HCT116 (cell line): ENCODE measurements at regions not wholly inside any gene's neighbourhood (a gene's known extent, or its start where the extent isn't known, plus 50 kb on each side); places are given as distances from the start of the nearest gene placed in this dataset.

ENCODE experiments used
- ATAC-seq: fragments of 200-7000 bp; cut with Tn5 transposase; 2 replicates; pipeline ENCODE4 v1.9.1; 2020; ENCODE audit warnings: mild to moderate bottlenecking, moderate library complexity
- BruUV-seq: library from RNA; stranded (reverse); fragments of 400-500 nt; replicated peaks from 2 replicates; lab custom pipeline; 2021; lab: Mats Ljungman, UMichigan
- CTCF ChIA-PET: fragments of 300-600 bp; sonication (Branson Sonifier 250); formaldehyde crosslinking; loops from one replicate; lab custom pipeline; 2021; ENCODE audit warnings: antibody characterized with exemption; lab: Charles Lee
- POLR2A ChIA-PET: fragments of 300-600, 350-600 bp; sonication (Branson Sonifier 250); formaldehyde crosslinking; loops from one replicate; lab custom pipeline; 2021; ENCODE audit warnings: antibody characterized with exemption; lab: Charles Lee
- RAD21 ChIA-PET, 2 experiments: fragments of 300-600 bp; sonication (Branson Sonifier 250); formaldehyde crosslinking; loops; one replicate each; lab custom pipeline; 2023; ENCODE audit warnings: low total read pairs in 2 of 2; ENCODE audit not compliant: uncharacterized antibody in 2 of 2, unreplicated experiment in 2 of 2, low non-redundant PET in 1 of 2; lab: Charles Lee
- DNase-seq: peaks from one replicate; pipeline ENCODE4 v3.0.0-alpha.2; 2010; ENCODE audit warnings: low read depth, low spot score
- H2AFZ ChIP-seq: fragments of 200-600 bp; shearing (Covaris generic), sonication (generic); 2 replicates; pipeline ENCODE4 v1.6.1; 2017; ENCODE audit warnings: low read depth, mixed run types, mixed read lengths, antibody characterized with exemption, low read length; ENCODE audit not compliant: poor library complexity, severe bottlenecking
- H3K27ac ChIP-seq: 2 replicates; pipeline ENCODE4 v1.5.1; 2012; ENCODE audit warnings: low read depth, low read length
- H3K27me3 ChIP-seq: fragments of 200-600 bp; sonication (generic); 2 replicates; pipeline ENCODE4 v1.6.1; 2016; ENCODE audit warnings: mixed run types, low read length, mixed read lengths; ENCODE audit not compliant: insufficient read depth
- H3K36me3 ChIP-seq, 2 experiments: fragments of 200-500 bp in 1 of 2; fragments of 200-600 bp in 1 of 2; sonication (Bioruptor generic) in 1 of 2; sonication (generic) in 1 of 2; 2 replicates each; pipeline versions ENCODE4 v1.5.1 to v1.6.1; 2014 to 2016; ENCODE audit warnings: low read length in 2 of 2, inconsistent platforms in 1 of 2, mixed read lengths in 1 of 2, mixed run types in 1 of 2; ENCODE audit not compliant: insufficient read depth in 2 of 2, control insufficient read depth in 1 of 2
- H3K4me1 ChIP-seq, 2 experiments: fragments of 200-600 bp in 1 of 2; sonication (generic) in 1 of 2; 2 replicates each; pipeline versions ENCODE4 v1.5.1 to v1.6.1; 2012 to 2017; ENCODE audit warnings: low read length in 2 of 2, inconsistent platforms in 1 of 2, mild to moderate bottlenecking in 1 of 2, mixed read lengths in 1 of 2, mixed run types in 1 of 2, moderate library complexity in 1 of 2; ENCODE audit not compliant: insufficient read depth in 2 of 2, control insufficient read depth in 1 of 2
- H3K4me2 ChIP-seq: fragments of 200-600 bp; sonication (generic); 2 replicates; pipeline ENCODE4 v1.6.1; 2017; ENCODE audit warnings: mixed run types, low read length, mixed read lengths
- H3K4me3 ChIP-seq, 2 experiments: fragments of 200-600 bp in 1 of 2; sonication (generic) in 1 of 2; replicated peaks in 1 of 2; 2 replicates each; pipeline ENCODE4 v1.5.1; 2011 to 2016; ENCODE audit warnings: low read length in 2 of 2, control low read depth in 1 of 2, low read depth in 1 of 2, mild to moderate bottlenecking in 1 of 2, mixed read lengths in 1 of 2, mixed run types in 1 of 2
- H3K79me2 ChIP-seq: fragments of 200-600 bp; sonication (generic); 2 replicates; pipeline ENCODE4 v1.6.1; 2017; ENCODE audit warnings: mild to moderate bottlenecking, mixed run types, low read length, moderate library complexity, mixed read lengths; ENCODE audit not compliant: insufficient read depth
- H3K9ac ChIP-seq: fragments of 200-600 bp; sonication (generic); 2 replicates; pipeline ENCODE4 v1.6.1; 2016; ENCODE audit warnings: low read length, mixed read lengths
- H3K9me2 ChIP-seq: fragments of 200-600 bp; sonication (generic), shearing (Covaris generic); 2 replicates; pipeline ENCODE4 v1.6.1; 2017; ENCODE audit warnings: mixed run types, mild to moderate bottlenecking, moderate library complexity; ENCODE audit not compliant: insufficient read depth
- H3K9me3 ChIP-seq, 2 experiments: fragments of 200-500 bp in 1 of 2; fragments of 200-600 bp in 1 of 2; sonication (Bioruptor generic) in 1 of 2; sonication (generic) in 1 of 2; 2 replicates each; pipeline ENCODE4 v1.6.1; 2014 to 2017; ENCODE audit warnings: low read length in 2 of 2, mixed read lengths in 2 of 2, inconsistent platforms in 1 of 2, low read depth in 1 of 2, mild to moderate bottlenecking in 1 of 2, mixed run types in 1 of 2, moderate library complexity in 1 of 2; ENCODE audit not compliant: control insufficient read depth in 1 of 2, insufficient read depth in 1 of 2
- H4K20me1 ChIP-seq: fragments of 200-600 bp; sonication (generic), shearing (Covaris generic); 2 replicates; pipeline ENCODE4 v1.6.1; 2017; ENCODE audit warnings: mixed run types, mild to moderate bottlenecking, moderate library complexity; ENCODE audit not compliant: insufficient read depth
- CBX3 ChIP-seq: IDR thresholded peaks from 2 replicates; pipeline ENCODE4 v1.6.1; 2012; ENCODE audit warnings: low read depth
- EGR1 ChIP-seq: IDR thresholded peaks from 2 replicates; pipeline ENCODE4 v1.6.1; 2012; ENCODE audit warnings: low read depth
- EZH2 ChIP-seq: fragments of 200-600 bp; sonication (generic); IDR thresholded peaks from 2 replicates; pipeline ENCODE4 v1.6.1; 2017; ENCODE audit warnings: antibody characterized with exemption, mixed run types
- EZH2phosphoT487 ChIP-seq: fragments of 200-600 bp; IDR thresholded peaks from 2 replicates; pipeline ENCODE4 v1.6.1; 2018; ENCODE audit warnings: antibody characterized with exemption, borderline replicate concordance
- FOSL1 ChIP-seq: IDR thresholded peaks from 2 replicates; pipeline ENCODE4 v1.6.1; 2012; ENCODE audit warnings: low read depth
- JUND ChIP-seq: IDR thresholded peaks from 2 replicates; pipeline ENCODE4 v1.6.1; 2012
- POLR2AphosphoS5 ChIP-seq: IDR thresholded peaks from 2 replicates; pipeline ENCODE4 v1.6.1; 2011; ENCODE audit warnings: mild to moderate bottlenecking, low read depth, low read length, moderate library complexity
- RAD21 ChIP-seq: IDR thresholded peaks from 2 replicates; pipeline ENCODE4 v1.6.1; 2012; ENCODE audit warnings: low read depth, mild to moderate bottlenecking
- SIN3A ChIP-seq: IDR thresholded peaks from 2 replicates; pipeline ENCODE4 v1.6.1; 2012; ENCODE audit warnings: low read depth
- SP1 ChIP-seq: IDR thresholded peaks from 2 replicates; pipeline ENCODE4 v1.6.1; 2012; ENCODE audit warnings: low read depth
- SRF ChIP-seq: IDR thresholded peaks from 2 replicates; pipeline ENCODE4 v1.6.1; 2012; ENCODE audit warnings: low read depth
- TCF7L2 ChIP-seq: IDR thresholded peaks from 2 replicates; pipeline ENCODE4 v1.7.0; 2011; ENCODE audit warnings: borderline replicate concordance, inconsistent platforms; ENCODE audit not compliant: insufficient read depth, insufficient read length; ENCODE audit errors: extremely low read depth
- ZFX ChIP-seq: fragments of 450-650 bp; IDR thresholded peaks from 2 replicates; pipeline ENCODE4 v1.6.1; 2017
- ZNF274 ChIP-seq: fragments of 200-500 bp; sonication (Bioruptor generic); IDR thresholded peaks from 2 replicates; pipeline ENCODE4 v1.6.1; 2014; ENCODE audit warnings: mild to moderate bottlenecking, low read depth, low read length, inconsistent platforms
- intact Hi-C: fragments of 100-400 bp; cut with micrococcal nuclease; formaldehyde crosslinking; loops from 2 replicates; pipeline ENCODE4 v1.10.0; 2022
- TF ChIP-seq, protein P1 (sequence below), 3 experiments: fragments of 200-600 bp in 1 of 3; sonication (generic) in 1 of 3; IDR thresholded peaks in 2 of 3; conservative IDR thresholded peaks in 1 of 3; 2 replicates each; pipeline ENCODE4 v1.5.1; 2012 to 2017; ENCODE audit warnings: low read depth in 2 of 3, low read length in 2 of 3, antibody characterized with exemption in 1 of 3, borderline replicate concordance in 1 of 3, control low read depth in 1 of 3, mild to moderate bottlenecking in 1 of 3, mixed read lengths in 1 of 3, mixed run types in 1 of 3, moderate library complexity in 1 of 3; ENCODE audit not compliant: insufficient read depth in 1 of 3
- TF ChIP-seq, protein P2 (sequence below): IDR thresholded peaks from 2 replicates; pipeline ENCODE4 v1.6.1; 2012; ENCODE audit warnings: low read depth
- TF ChIP-seq, protein P3 (sequence below): IDR thresholded peaks from 2 replicates; pipeline ENCODE4 v1.6.1; 2012
- TF ChIP-seq, protein P4 (sequence below): IDR thresholded peaks from 2 replicates; pipeline ENCODE4 v1.6.1; 2012

DNA sequence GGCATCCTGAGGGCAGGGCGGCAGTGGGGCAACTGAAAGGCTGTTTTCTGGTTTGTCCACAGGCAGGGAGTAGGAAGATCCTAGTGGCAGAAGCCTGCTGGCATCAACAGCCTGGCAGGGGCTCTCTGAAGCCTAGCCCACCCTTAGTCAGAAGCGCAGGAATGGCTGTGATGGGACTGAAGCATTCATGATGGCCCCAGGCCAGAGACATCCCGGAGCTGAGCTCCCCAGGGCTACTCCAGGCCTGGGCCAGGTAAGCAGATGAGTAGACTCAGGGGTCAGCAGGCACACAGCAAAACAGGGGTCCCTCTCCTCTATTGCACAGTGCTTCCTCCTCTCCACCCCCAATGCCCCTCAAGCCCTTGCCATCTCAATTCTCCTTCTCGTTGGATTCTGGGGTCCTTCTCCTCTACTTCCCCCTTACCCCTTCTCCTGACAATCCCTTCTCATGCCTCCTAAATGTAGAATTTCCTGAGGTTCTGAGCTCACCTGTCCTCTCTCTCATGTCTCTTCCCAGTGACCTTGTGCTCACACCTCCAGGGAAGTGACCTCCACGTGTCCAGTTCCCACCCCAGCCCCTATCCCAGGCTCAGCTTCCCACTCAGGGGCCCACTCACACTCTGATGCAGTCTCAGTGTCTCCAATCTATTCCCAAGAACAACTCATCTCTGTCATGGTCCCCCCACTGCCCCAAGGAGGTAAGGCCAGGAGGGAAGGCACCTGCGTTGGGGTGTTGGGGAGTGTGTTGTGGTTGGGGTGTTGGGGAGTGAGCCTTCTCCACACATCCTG, 158.7 kb upstream of the ZNF507 start:
- ATAC-seq (no peak), DNase-seq (no peak)
- H2AFZ ChIP-seq: no peak overlapping the region
- H4K20me1 ChIP-seq: no peaks in the 10 kb centered on the region
- no peaks in the 10 kb centered on the region for H3K9me2 ChIP-seq
- H3K4me2 ChIP-seq: no peak overlapping the region
- CTCF ChIA-PET: no interaction called here
- no peak overlapping the region for H3K27ac ChIP-seq
- H3K36me3 ChIP-seq: no peaks in the 10 kb centered on the region
- RAD21 ChIA-PET: no interaction called here
- intact Hi-C loops: no loop called here
- no peaks in the 10 kb centered on the region for H3K27me3 ChIP-seq
- H3K9me3 ChIP-seq: no peaks in the 10 kb centered on the region
- POLR2A ChIA-PET: no interaction called here
- H3K9ac ChIP-seq: no peak overlapping the region
- no TSS peak for BruUV-seq
- no peaks in the 10 kb centered on the region for H3K79me2 ChIP-seq
- TF ChIP-seq EZH2 (no peak), SRF (no peak), JUND (no peak), ZFX (no peak), POLR2AphosphoS5 (no peak), RAD21 (no peak), EZH2phosphoT487 (no peak), CBX3 (no peak), TCF7L2 (no peak), ZNF274 (no peak), EGR1 (no peak), FOSL1 (no peak), SP1 (no peak), SIN3A (no peak)
- TF ChIP-seq, protein P1, sequence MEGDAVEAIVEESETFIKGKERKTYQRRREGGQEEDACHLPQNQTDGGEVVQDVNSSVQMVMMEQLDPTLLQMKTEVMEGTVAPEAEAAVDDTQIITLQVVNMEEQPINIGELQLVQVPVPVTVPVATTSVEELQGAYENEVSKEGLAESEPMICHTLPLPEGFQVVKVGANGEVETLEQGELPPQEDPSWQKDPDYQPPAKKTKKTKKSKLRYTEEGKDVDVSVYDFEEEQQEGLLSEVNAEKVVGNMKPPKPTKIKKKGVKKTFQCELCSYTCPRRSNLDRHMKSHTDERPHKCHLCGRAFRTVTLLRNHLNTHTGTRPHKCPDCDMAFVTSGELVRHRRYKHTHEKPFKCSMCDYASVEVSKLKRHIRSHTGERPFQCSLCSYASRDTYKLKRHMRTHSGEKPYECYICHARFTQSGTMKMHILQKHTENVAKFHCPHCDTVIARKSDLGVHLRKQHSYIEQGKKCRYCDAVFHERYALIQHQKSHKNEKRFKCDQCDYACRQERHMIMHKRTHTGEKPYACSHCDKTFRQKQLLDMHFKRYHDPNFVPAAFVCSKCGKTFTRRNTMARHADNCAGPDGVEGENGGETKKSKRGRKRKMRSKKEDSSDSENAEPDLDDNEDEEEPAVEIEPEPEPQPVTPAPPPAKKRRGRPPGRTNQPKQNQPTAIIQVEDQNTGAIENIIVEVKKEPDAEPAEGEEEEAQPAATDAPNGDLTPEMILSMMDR (IDR thresholded peaks at IDR 0.05 in 2 of 3, conservative IDR thresholded peaks at IDR 0.05 in 1 of 3; ENCODE audit: borderline replicate concordance in 1 of 3, insufficient read depth in 1 of 3, low read depth in 2 of 3, low read length in 2 of 3): no peak
- TF ChIP-seq, protein P2, sequence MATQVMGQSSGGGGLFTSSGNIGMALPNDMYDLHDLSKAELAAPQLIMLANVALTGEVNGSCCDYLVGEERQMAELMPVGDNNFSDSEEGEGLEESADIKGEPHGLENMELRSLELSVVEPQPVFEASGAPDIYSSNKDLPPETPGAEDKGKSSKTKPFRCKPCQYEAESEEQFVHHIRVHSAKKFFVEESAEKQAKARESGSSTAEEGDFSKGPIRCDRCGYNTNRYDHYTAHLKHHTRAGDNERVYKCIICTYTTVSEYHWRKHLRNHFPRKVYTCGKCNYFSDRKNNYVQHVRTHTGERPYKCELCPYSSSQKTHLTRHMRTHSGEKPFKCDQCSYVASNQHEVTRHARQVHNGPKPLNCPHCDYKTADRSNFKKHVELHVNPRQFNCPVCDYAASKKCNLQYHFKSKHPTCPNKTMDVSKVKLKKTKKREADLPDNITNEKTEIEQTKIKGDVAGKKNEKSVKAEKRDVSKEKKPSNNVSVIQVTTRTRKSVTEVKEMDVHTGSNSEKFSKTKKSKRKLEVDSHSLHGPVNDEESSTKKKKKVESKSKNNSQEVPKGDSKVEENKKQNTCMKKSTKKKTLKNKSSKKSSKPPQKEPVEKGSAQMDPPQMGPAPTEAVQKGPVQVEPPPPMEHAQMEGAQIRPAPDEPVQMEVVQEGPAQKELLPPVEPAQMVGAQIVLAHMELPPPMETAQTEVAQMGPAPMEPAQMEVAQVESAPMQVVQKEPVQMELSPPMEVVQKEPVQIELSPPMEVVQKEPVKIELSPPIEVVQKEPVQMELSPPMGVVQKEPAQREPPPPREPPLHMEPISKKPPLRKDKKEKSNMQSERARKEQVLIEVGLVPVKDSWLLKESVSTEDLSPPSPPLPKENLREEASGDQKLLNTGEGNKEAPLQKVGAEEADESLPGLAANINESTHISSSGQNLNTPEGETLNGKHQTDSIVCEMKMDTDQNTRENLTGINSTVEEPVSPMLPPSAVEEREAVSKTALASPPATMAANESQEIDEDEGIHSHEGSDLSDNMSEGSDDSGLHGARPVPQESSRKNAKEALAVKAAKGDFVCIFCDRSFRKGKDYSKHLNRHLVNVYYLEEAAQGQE: no peak
- TF ChIP-seq, protein P3, sequence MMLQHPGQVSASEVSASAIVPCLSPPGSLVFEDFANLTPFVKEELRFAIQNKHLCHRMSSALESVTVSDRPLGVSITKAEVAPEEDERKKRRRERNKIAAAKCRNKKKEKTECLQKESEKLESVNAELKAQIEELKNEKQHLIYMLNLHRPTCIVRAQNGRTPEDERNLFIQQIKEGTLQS: no peak
- TF ChIP-seq, protein P4, sequence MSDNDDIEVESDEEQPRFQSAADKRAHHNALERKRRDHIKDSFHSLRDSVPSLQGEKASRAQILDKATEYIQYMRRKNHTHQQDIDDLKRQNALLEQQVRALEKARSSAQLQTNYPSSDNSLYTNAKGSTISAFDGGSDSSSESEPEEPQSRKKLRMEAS: no peak
- no peaks in the 10 kb centered on the region for H3K4me1 ChIP-seq
- no peak overlapping the region for H3K4me3 ChIP-seq
